ENCODE measurements at regions not wholly inside any gene's neighbourhood (a gene's known extent, or its start where the extent isn't known, plus 50 kb on each side); places are given as distances from the start of the nearest gene placed in this dataset.
"Not testable (repeated sequence)": the region's sequence is repeated elsewhere in the genome, so short reads cannot be mapped to it uniquely, and the experiment has no call there.

DNA sequence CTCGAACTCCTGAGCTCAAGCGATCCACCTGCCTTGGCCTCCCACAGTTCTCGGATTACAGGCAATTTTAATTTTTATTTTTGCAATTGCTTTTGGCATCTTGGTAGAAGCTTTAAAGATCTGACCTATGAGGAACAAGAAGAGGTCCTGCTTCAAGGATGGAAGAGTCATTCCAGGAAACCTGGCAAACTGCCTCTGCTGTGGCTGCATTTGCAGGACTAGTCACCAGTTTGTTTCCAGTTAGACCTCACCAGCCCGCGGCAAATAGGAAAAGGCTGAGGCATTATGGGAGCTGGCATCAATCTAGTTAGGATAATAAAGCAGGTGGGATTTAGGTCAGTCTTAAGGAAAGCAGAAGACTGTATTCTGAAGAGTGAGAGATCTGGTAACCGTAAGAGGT is 51.9 kb upstream of the LAS1L start:
- Histone ChIP-seq H3K4me2 (ENCODE audit: low read depth, low read length) (no peak overlapping the region), H3K4me3 (ENCODE audit: low read length) (no peak overlapping the region), H3K9me2 (replicated peaks; ENCODE audit: insufficient read depth, low read length) (no peaks in the 10 kb centered on the region), H3K27me3 (replicated peaks; ENCODE audit: insufficient read depth, low read length) (no peaks in the 10 kb centered on the region), H3F3A (ENCODE audit: insufficient read depth, low read length) (no peaks in the 10 kb centered on the region), H4K20me1 (ENCODE audit: insufficient read depth, low read length) (no peaks in the 10 kb centered on the region), H3K9ac (ENCODE audit: low read length) (no peak overlapping the region), H3K79me2 (ENCODE audit: low read length) (no peaks in the 10 kb centered on the region), H3K4me1 (ENCODE audit: low read length) (no peaks in the 10 kb centered on the region), H3K36me3 (replicated peaks; ENCODE audit: insufficient read depth, low read length) (no peaks in the 10 kb centered on the region), H2AFZ (ENCODE audit: low read length) (no peak overlapping the region), H3K9me3 (replicated peaks; ENCODE audit: insufficient read depth, low read length) (no peaks in the 10 kb centered on the region), H3K27ac (ENCODE audit: low read length) (no peak overlapping the region)
- no peak for DNase-seq
- TF ChIP-seq EZH2phosphoT487 (IDR thresholded peaks at IDR 0.05; ENCODE audit: low read length) (no peak), EZH2 (optimal IDR thresholded peaks at IDR 0.05; ENCODE audit: low read depth, low read length) (no peak)
- TF ChIP-seq, protein P1, sequence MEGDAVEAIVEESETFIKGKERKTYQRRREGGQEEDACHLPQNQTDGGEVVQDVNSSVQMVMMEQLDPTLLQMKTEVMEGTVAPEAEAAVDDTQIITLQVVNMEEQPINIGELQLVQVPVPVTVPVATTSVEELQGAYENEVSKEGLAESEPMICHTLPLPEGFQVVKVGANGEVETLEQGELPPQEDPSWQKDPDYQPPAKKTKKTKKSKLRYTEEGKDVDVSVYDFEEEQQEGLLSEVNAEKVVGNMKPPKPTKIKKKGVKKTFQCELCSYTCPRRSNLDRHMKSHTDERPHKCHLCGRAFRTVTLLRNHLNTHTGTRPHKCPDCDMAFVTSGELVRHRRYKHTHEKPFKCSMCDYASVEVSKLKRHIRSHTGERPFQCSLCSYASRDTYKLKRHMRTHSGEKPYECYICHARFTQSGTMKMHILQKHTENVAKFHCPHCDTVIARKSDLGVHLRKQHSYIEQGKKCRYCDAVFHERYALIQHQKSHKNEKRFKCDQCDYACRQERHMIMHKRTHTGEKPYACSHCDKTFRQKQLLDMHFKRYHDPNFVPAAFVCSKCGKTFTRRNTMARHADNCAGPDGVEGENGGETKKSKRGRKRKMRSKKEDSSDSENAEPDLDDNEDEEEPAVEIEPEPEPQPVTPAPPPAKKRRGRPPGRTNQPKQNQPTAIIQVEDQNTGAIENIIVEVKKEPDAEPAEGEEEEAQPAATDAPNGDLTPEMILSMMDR (IDR thresholded peaks at IDR 0.05; ENCODE audit: low read length): no peak

DNA sequence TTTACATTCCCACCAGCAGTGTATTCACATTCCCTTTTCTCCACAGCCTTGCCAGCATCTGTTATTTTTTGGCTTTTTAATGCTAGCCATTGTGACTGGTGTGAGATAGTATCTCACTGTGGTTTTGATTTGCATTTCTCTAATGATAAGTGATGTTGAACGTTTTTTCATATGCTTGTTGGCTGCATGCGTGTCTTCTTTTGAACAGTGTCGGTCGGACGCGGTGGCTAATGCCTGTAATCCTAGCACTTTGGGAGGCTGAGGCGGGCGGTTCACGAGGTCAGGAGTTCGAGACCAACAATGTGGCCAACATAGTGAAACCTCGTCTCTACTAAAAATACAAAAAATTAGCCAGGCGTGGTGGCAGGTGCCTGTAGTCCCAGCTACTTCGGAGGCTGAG is 50.6 kb upstream of the LAS1L start:
- H2AFZ ChIP-seq (ENCODE audit: low read length); H3K9me3 ChIP-seq (replicated peaks; ENCODE audit: insufficient read depth, low read length); H3K36me3 ChIP-seq (replicated peaks; ENCODE audit: insufficient read depth, low read length); H3K9ac ChIP-seq (ENCODE audit: low read length); H3K4me1 ChIP-seq (ENCODE audit: low read length); H3K4me3 ChIP-seq (ENCODE audit: low read length); H3K27ac ChIP-seq (ENCODE audit: low read length); H3F3A ChIP-seq (ENCODE audit: insufficient read depth, low read length); H3K27me3 ChIP-seq (replicated peaks; ENCODE audit: insufficient read depth, low read length); H4K20me1 ChIP-seq (ENCODE audit: insufficient read depth, low read length); H3K79me2 ChIP-seq (ENCODE audit: low read length); H3K4me2 ChIP-seq (ENCODE audit: low read depth, low read length); DNase-seq; H3K9me2 ChIP-seq (replicated peaks; ENCODE audit: insufficient read depth, low read length): not testable (repeated sequence)
